Astrocyte (in vitro differentiated cells and primary cell): ENCODE measurements at regions not wholly inside any gene's neighbourhood (a gene's known extent, or its start where the extent isn't known, plus 50 kb on each side); places are given as distances from the start of the nearest gene placed in this dataset.

Experiments
- DNase-seq: peaks from one replicate; pipeline ENCODE4 v3.0.0-alpha.2; 2010; ENCODE audit warnings: low read depth
- FAIRE-seq: peaks from 2 replicates; lab custom pipeline; 2011; peaks lifted over from hg19 to GRCh38; lab: Jason Lieb, UNC
- H2AFZ ChIP-seq: 2 replicates; pipeline ENCODE4 v1.6.0; 2012; ENCODE audit warnings: low read depth, low read length, inconsistent platforms
- H3K27ac ChIP-seq: 2 replicates; pipeline ENCODE4 v1.5.1; 2011; ENCODE audit warnings: low read depth, low read length, inconsistent platforms
- H3K27me3 ChIP-seq: 2 replicates; pipeline ENCODE4 v1.6.0; 2011; ENCODE audit warnings: low read length, inconsistent platforms; ENCODE audit not compliant: insufficient read depth
- H3K36me3 ChIP-seq: 2 replicates; pipeline ENCODE4 v1.5.1; 2011; ENCODE audit warnings: low read length, inconsistent platforms; ENCODE audit not compliant: insufficient read depth
- H3K4me1 ChIP-seq: 2 replicates; pipeline ENCODE4 v1.5.1; 2011; ENCODE audit warnings: low read length, inconsistent platforms; ENCODE audit not compliant: insufficient read depth
- H3K4me2 ChIP-seq: 2 replicates; pipeline ENCODE4 v1.6.0; 2012; ENCODE audit warnings: low read length, inconsistent platforms
- H3K4me3 ChIP-seq: 2 replicates; pipeline ENCODE4 v1.5.1; 2011; ENCODE audit warnings: low read depth, mild to moderate bottlenecking, low read length, inconsistent platforms; ENCODE audit not compliant: insufficient read depth
- H3K79me2 ChIP-seq: 2 replicates; pipeline ENCODE4 v1.6.0; 2012; ENCODE audit warnings: mild to moderate bottlenecking, low read length, inconsistent platforms; ENCODE audit not compliant: insufficient read depth
- H3K9ac ChIP-seq: 2 replicates; pipeline ENCODE4 v1.6.0; 2012; ENCODE audit warnings: mild to moderate bottlenecking, low read length, inconsistent platforms
- H3K9me3 ChIP-seq: 2 replicates; pipeline ENCODE4 v1.5.1; 2012; ENCODE audit warnings: low read depth, mild to moderate bottlenecking, low read length, inconsistent platforms; ENCODE audit not compliant: insufficient read depth
- H4K20me1 ChIP-seq: 2 replicates; pipeline ENCODE4 v1.6.0; 2012; ENCODE audit warnings: low read length, inconsistent platforms; ENCODE audit not compliant: insufficient read depth
- H3K27ac Mint-ChIP-seq: one replicate; pipeline ENCODE4 v1.8.0; 2021; ENCODE audit warnings: mild to moderate bottlenecking, mixed read lengths; ENCODE audit not compliant: unreplicated experiment
- H3K27me3 Mint-ChIP-seq: one replicate; pipeline ENCODE4 v1.8.0; 2021; ENCODE audit warnings: low read depth, mixed read lengths; ENCODE audit not compliant: unreplicated experiment
- H3K36me3 Mint-ChIP-seq: one replicate; pipeline ENCODE4 v1.8.0; 2021; ENCODE audit warnings: low read depth, mixed read lengths; ENCODE audit not compliant: unreplicated experiment
- H3K4me1 Mint-ChIP-seq: one replicate; pipeline ENCODE4 v1.8.0; 2021; ENCODE audit warnings: low read depth, mixed read lengths; ENCODE audit not compliant: unreplicated experiment
- H3K4me3 Mint-ChIP-seq: one replicate; pipeline ENCODE4 v1.8.0; 2021; ENCODE audit warnings: mild to moderate bottlenecking, moderate library complexity, mixed read lengths; ENCODE audit not compliant: unreplicated experiment
- H3K9me3 Mint-ChIP-seq: one replicate; pipeline ENCODE4 v1.8.0; 2021; ENCODE audit warnings: mild to moderate bottlenecking, mixed read lengths; ENCODE audit not compliant: unreplicated experiment
- CTCF ChIP-seq: IDR thresholded peaks from 2 replicates; pipeline ENCODE4 v1.5.1; 2011; ENCODE audit warnings: low read depth, mild to moderate bottlenecking, inconsistent platforms, low read length, moderate library complexity; ENCODE audit not compliant: insufficient read depth
- EZH2 ChIP-seq: IDR thresholded peaks from 2 replicates; pipeline ENCODE4 v1.6.1; 2012; ENCODE audit warnings: mild to moderate bottlenecking, low read length, inconsistent platforms; ENCODE audit not compliant: insufficient read depth

- Histone ChIP-seq H3K4me2 (no peak overlapping the region), H3K9me3 (no peaks in the 10 kb centered on the region), H3K79me2 (no peaks in the 10 kb centered on the region), H2AFZ (no peak overlapping the region), H3K4me3 (no peak overlapping the region), H3K27me3 (no peaks in the 10 kb centered on the region), H4K20me1 (no peaks in the 10 kb centered on the region), H3K36me3 (no peaks in the 10 kb centered on the region), H3K9ac (no peak overlapping the region), H3K4me1 (no peaks in the 10 kb centered on the region), H3K27ac (no peak overlapping the region)
- Mint-ChIP-seq H3K4me1 (no peaks in the 10 kb centered on the region), H3K27me3 (peaks cover 14% of the 10 kb centered on the region), H3K9me3 (peaks cover 3% of the 10 kb centered on the region), H3K27ac (no peak overlapping the region), H3K36me3 (no peaks in the 10 kb centered on the region), H3K4me3 (no peak overlapping the region)
- DNase-seq (no peak), FAIRE-seq (no peak)
- no peak for TF ChIP-seq EZH2
- no peak for TF ChIP-seq CTCF
These were observed 167.5 kb downstream of the PTPN11 start for GRCh38 chr12:112586148-112586783.

- Histone ChIP-seq H3K27me3 (no peaks in the 10 kb centered on the region), H3K27ac (no peak overlapping the region), H3K9ac (no peak overlapping the region), H3K4me2 (no peak overlapping the region), H3K36me3 (no peaks in the 10 kb centered on the region), H3K4me3 (no peak overlapping the region), H3K79me2 (no peaks in the 10 kb centered on the region), H2AFZ (no peak overlapping the region), H4K20me1 (no peaks in the 10 kb centered on the region), H3K9me3 (no peaks in the 10 kb centered on the region), H3K4me1 (no peaks in the 10 kb centered on the region)
- FAIRE-seq (no peak), DNase-seq (no peak)
- H3K9me3 Mint-ChIP-seq = peaks cover 6% of the 10 kb centered on the region
- TF ChIP-seq CTCF (no peak), EZH2 (no peak)
- H3K27me3 Mint-ChIP-seq = peaks cover 14% of the 10 kb centered on the region
- H3K4me1 Mint-ChIP-seq = no peaks in the 10 kb centered on the region
- no peaks in the 10 kb centered on the region for H3K36me3 Mint-ChIP-seq
- no peak overlapping the region for H3K4me3 Mint-ChIP-seq
- H3K27ac Mint-ChIP-seq = no peak overlapping the region
These were observed 170.5 kb downstream of the PTPN11 start for GRCh38 chr12:112589275-112589674.

- no peak overlapping the region for H3K4me3 Mint-ChIP-seq
- peaks cover 6% of the 10 kb centered on the region for H3K9me3 Mint-ChIP-seq
- FAIRE-seq (no peak), DNase-seq (no peak)
- no peaks in the 10 kb centered on the region for H4K20me1 ChIP-seq
- no peaks in the 10 kb centered on the region for H3K36me3 Mint-ChIP-seq
- H3K27me3 Mint-ChIP-seq = peaks cover 14% of the 10 kb centered on the region
- no peaks in the 10 kb centered on the region for H3K4me1 ChIP-seq
- no peak overlapping the region for H3K27ac ChIP-seq
- no peaks in the 10 kb centered on the region for H3K9me3 ChIP-seq
- H3K9ac ChIP-seq = no peak overlapping the region
- no peaks in the 10 kb centered on the region for H3K27me3 ChIP-seq
- H3K27ac Mint-ChIP-seq = no peak overlapping the region
- H3K36me3 ChIP-seq = no peaks in the 10 kb centered on the region
- no peaks in the 10 kb centered on the region for H3K79me2 ChIP-seq
- H3K4me3 ChIP-seq = no peak overlapping the region
- no peak overlapping the region for H2AFZ ChIP-seq
- H3K4me2 ChIP-seq = no peak overlapping the region
- TF ChIP-seq EZH2 (no peak), CTCF (no peak)
- no peaks in the 10 kb centered on the region for H3K4me1 Mint-ChIP-seq
These were observed 171.5 kb downstream of the PTPN11 start for GRCh38 chr12:112590281-112590680.
